PC-9 (cell line): ENCODE measurements at regions not wholly inside any gene's neighbourhood (a gene's known extent, or its start where the extent isn't known, plus 50 kb on each side); places are given as distances from the start of the nearest gene placed in this dataset.

Experiments used
- CTCF ChIP-seq: fragments of 200-600 bp; sonication (generic); conservative IDR thresholded peaks from 2 replicates; pipeline ENCODE4 v1.6.1; 2017; ENCODE audit warnings: mixed run types, antibody characterized with exemption, mild to moderate bottlenecking, moderate library complexity
- EZH2 ChIP-seq: fragments of 200-600 bp; sonication (generic); IDR thresholded peaks from 2 replicates; pipeline ENCODE4 v1.8.0; 2017; ENCODE audit warnings: antibody characterized with exemption, low read depth

- TF ChIP-seq CTCF: no peak
- TF ChIP-seq EZH2: no peak
Measured at GRCh38 chr7:17248527-17248926, 49.9 kb upstream of the AHR start.
